Smooth muscle cell of the brain vasculature (primary cell): ENCODE measurements at regions not wholly inside any gene's neighbourhood (a gene's known extent, or its start where the extent isn't known, plus 50 kb on each side); places are given as distances from the start of the nearest gene placed in this dataset.

Experiments used
- DNase-seq: peaks from one replicate; pipeline ENCODE4 v3.0.0-alpha.2; 2012; ENCODE audit warnings: low read depth, low spot score

- DNase-seq: no peak
Measured at GRCh38 chr1:228989992-228990827, 254.9 kb downstream of the RHOU start.

- no peak for DNase-seq
Measured at GRCh38 chr1:228990906-228991569, 255.8 kb downstream of the RHOU start.

GRCh38 chr1:228992044-228992443, 256.8 kb downstream of the RHOU start:
- DNase-seq: no peak

GRCh38 chr1:228992907-228993535, 257.7 kb downstream of the RHOU start:
- DNase-seq: no peak

DNA sequence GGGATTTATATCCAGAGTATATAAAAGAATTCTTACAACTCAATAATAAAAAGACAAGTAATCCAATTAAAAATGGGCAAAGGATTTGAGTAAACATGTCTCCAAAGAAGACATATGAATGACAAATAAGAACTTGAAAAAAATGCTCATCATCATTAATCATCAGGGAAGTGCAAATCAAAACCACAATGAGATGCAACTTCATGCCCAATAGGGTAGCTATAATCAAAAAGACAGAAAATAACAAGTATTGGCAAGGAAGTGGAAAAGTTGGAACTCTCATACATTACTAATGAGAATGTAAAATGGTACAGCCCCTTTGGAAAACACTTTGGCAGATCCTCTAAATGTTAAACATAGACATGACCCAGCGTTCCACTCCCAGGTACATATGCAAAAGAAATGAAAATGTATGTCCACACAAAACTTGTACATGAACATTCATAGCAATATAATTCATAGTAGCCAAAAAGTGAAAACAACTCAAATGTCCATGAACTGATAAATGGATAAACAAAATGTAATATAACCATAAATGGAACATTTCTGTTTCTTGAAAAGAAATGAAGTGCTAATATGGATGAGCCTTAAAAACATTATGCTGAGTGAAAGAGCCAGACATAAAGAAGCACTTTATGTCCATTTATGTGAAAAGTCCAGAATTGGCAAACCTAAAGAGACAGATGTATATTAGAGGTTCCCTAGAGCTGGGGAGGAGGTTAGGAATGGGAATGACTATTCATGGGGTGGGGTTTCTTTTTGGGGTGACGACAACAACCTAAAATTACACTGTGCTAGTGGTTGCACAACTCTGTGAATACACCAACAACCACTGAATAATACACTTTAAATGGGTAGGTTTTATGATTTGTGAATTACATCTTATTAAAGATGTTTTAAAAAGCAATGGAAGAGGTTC, 259.7 kb downstream of the RHOU start:
- no peak for DNase-seq

DNA sequence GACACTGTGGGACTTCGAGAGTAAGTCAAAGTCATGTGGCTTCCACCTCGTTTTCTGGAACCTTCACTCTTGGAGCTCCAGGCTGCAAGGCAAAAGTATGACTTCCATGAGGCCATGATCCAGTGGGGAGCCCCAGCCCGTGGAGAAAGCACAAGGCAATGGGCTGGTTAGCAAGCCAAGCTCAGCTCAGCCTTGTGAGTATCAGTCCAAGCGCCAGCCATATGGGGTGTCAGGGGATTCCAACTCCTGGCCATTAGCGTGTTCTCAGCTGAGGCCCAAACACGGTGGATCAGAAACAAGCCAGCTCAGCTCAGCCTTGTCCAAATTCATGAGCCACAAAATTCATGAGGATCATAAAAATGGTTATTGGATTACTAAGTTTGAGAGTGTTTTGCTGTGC, 261.0 kb downstream of the RHOU start:
- DNase-seq: no peak

DNA sequence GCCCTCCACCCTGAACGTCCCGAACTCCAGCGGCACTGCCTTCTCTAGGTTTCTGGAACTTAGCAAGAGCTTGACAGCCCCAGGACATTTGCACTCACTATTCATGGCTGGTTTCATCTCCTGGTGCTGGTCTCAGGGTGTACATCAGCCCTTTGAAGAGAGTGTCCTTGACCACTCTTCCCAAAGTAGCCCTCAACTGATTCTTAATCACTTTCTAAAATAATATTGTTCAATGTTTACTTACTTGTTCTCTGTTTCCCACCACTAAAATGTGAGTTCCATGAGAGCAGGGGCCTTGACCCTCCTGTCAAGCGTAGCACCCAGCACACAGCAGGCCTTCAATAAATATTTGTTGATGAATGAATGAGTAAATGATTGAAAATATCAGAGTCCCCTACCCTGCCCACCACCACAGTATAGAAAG, 262.5 kb downstream of the RHOU start:
- no peak for DNase-seq

GRCh38 chr1:228998179-228998578, 262.9 kb downstream of the RHOU start:
- no peak for DNase-seq

- DNase-seq: no peak
Measured at GRCh38 chr1:228999446-229000170, 264.3 kb downstream of the RHOU start.

DNA sequence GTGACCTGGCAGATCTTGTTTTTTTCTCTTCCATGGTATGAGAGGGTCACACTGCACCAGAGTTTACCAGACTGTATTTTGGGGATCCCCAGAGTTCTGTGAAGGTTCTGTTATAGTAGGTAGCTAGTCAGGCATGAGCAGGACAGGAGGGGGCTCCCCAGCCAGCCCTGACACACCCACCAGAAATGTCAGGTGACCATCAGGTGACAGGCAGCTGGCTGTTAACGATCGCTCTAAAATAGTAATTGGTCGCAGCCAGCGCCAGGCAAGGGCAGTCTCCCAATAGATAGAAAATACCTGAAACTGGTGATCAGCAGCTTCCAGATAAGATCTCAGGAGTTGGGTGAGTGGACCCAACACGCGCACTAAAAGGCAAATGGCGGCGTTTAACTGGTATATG, 264.9 kb downstream of the RHOU start:
- no peak for DNase-seq

DNA sequence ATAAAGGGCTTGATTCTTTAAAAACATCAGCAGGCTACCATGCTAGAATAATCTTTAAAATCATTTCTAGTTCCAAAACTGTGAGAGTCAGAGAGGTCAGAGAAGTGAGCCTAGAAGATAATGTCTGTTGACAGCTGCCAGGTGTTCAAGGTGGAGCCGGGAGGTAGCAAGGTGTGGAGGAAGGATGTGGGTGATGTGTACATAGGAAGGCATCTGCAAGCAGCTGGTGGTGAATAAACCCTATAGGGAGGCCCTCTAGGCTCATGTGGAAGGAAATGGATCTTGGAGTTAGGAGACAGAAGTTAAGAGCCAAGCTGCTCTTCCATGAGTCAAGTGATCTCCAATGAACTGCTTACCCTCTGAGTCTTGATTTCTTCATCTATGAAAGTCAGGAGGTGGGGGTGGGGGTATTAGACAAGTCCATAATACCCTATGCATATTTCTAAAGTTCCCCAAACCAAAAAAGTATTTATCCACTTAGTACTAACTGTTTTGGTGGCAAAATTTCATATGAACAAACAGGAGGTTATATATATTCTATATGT, 266.3 kb downstream of the RHOU start:
- DNase-seq: no peak

DNA sequence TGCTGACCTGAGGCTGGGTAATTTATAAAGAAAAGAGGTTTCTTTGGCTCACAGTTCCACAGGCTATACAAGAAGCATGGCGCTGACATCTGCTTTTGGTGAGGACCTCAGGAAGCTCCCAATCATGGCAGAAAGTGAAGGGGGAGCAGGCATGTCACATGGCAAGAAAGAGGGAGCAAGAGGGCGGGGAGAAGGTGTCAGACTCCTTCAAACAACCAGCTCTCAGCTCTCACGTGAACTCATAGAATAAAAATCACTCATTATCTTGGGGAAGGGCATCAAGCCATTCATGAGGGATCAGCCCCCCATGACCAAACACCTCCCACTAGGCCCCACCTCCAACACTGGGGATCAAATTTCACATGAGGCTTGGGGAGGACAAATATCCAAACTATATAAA, 266.8 kb downstream of the RHOU start:
- DNase-seq: no peak

DNA sequence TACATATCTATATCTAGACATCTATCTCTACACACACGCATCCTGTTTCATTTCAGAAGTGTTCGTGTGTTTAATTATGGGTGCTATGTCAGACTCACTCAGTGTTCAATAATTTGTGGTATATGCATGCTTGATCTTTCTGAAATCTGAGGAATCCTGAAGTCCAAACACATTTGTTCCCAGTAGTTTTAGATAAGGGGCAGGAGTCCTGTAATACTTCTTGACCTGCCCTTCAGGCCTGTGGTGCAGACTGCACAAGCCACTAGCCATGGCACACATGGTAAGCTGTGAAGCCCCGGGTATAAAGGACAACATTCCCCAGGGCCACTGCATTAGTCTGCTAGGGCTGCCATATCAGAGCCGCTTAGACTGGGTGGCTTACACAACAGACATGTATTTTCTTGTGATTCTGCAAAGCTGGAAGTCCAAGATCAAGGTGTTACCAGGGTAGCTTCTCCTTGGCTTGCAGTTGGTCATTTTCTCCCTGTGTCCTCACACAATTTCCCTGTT, 267.2 kb downstream of the RHOU start:
- DNase-seq: no peak

GRCh38 chr1:229003233-229004031, 267.5 kb upstream of the RAB4A start:
- no peak for DNase-seq

DNA sequence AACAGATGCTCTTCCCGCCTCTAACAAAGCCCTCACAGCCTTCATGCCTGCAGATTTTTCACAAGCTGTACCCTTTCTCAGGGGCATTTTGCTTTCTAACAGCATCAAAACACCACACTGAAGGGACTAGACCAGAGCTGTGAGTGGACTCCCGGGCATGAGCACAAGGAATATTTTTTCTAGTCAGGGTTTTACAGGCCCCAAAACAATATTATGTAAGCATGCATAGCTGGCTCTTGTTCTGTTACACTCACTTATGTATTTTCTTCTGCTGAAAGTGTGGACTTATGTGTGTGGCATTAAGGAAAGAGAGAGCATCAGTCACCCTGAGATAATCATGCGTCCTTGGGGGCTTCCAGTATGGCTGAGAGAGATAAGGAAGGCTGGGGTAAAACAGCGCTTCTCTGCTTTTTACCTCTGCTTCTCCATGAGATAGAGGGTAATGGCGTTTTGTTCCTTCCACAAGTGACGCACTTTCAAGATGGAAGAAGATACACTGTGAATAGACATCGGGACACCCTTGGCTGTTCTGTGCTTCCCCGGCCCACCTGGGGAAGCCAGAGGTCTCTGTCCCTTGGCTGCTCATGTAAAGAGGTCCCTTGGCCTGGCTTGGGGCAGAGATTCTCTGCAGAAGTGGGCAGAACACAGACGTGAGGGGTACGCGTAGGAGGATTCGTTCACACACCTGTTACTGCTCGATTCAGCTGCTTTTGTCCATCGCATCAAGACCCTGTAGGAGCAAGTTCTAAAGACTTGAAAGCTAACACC, 266.7 kb upstream of the RAB4A start:
- no peak for DNase-seq

GRCh38 chr1:229005097-229005496, 265.8 kb upstream of the RAB4A start:
- DNase-seq: no peak

DNA sequence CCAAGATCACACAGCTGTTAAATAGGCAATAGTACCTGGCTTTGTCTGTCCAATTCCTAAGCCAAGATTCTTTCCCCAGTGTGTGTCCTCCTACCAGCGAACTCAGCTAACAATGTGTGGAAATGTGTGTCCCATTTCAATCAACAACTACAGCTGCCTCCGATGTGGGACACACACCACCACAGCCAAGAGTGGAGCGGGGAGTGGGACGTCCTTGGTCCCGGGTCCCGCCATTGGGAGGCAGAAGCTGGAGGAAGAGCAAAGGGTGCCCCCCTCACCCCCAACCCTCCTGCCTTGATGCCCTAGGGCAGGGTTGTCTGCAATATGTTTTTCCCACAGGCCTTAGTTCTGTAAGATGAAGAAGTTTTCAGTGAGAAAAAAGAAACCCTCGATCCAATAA, 265.4 kb upstream of the RAB4A start:
- no peak for DNase-seq

DNA sequence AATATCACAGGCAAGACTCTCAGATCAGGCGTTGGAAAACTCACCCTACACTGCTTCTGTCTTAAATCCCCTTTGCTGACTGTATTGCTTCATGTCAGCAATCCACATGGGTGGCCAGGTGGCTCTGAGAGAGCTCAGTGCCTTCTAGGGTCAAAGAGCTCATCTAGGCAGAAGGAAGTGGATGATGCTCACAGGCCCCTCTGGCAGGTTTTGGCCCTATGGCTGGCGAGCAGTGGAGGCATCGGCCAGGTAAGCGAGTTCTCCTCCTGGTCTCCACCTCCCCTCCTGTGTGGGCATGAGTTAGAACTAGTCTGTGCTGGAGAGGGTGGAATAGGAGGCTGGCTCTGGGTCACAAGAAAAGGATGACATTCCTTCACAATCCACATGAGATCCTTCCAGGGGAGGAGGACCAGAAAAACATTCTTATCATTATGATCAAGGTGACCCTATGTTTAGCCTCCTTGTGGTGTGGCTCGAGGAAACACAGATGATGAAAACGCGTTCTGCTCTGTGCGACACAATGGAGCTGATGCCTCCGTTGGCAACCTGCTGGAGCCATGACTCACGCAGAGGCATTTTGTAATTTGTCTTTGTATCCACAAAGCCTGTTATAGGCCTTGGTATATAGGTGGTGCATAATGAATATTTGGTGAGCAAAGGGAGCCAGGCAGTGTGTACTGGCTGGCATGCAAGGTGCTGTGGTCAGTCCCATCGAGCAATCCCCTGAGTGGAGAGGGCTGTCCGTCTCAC, 264.6 kb upstream of the RAB4A start:
- DNase-seq: no peak
